H1 (cell line): ENCODE measurements at regions not wholly inside any gene's neighbourhood (a gene's known extent, or its start where the extent isn't known, plus 50 kb on each side); places are given as distances from the start of the nearest gene placed in this dataset.

Experiments
- CEBPB ChIP-seq: IDR thresholded peaks from 2 replicates; pipeline ENCODE4 v1.6.1; 2012; ENCODE audit warnings: low read depth, low read length
- EZH2 ChIP-seq: fragments of 200-600 bp; sonication (generic); IDR thresholded peaks from 2 replicates; pipeline ENCODE4 v1.7.1; 2012; ENCODE audit warnings: low read depth, mild to moderate bottlenecking, moderate library complexity, low read length, inconsistent platforms; ENCODE audit not compliant: severe bottlenecking
- POLR2AphosphoS5 ChIP-seq: IDR thresholded peaks from 2 replicates; pipeline ENCODE4 v1.6.1; 2011; ENCODE audit warnings: low read depth, low read length
- SP1 ChIP-seq: IDR thresholded peaks from 2 replicates; pipeline ENCODE4 v1.6.1; 2011; ENCODE audit warnings: low read depth, low read length
- TF ChIP-seq, protein P1 (sequence below), 3 experiments: IDR thresholded peaks; 1 replicate in 2 of 3; 2 replicates in 1 of 3; pipeline versions ENCODE4 v1.5.1 to v1.6.1; 2011; ENCODE audit warnings: low read length in 3 of 3, mild to moderate bottlenecking in 3 of 3, inconsistent platforms in 2 of 3, low read depth in 1 of 3, moderate library complexity in 1 of 3; ENCODE audit not compliant: insufficient read depth in 1 of 3; ENCODE audit errors: control extremely low read depth in 1 of 3

DNA sequence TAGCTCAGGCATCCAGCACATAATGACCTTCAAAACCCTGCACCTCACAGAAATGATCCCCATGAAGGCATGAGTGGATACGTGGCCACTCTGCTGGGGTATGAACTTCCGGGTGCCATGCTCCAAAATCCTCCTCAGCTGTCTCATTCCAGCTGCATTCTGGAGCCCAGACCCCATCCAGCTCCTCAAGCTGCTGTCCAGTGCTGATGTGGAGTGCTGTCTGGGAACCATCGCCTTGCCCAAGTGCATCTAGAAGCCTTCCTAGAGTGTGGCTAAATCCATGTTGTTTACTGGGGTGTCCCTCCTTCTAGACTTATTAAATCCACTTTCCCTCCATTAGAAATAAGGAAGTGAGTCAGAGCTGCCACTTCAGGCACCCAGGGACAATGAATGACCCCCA lies 130.8 kb upstream of the PTPRT start:
- TF ChIP-seq, protein P1, sequence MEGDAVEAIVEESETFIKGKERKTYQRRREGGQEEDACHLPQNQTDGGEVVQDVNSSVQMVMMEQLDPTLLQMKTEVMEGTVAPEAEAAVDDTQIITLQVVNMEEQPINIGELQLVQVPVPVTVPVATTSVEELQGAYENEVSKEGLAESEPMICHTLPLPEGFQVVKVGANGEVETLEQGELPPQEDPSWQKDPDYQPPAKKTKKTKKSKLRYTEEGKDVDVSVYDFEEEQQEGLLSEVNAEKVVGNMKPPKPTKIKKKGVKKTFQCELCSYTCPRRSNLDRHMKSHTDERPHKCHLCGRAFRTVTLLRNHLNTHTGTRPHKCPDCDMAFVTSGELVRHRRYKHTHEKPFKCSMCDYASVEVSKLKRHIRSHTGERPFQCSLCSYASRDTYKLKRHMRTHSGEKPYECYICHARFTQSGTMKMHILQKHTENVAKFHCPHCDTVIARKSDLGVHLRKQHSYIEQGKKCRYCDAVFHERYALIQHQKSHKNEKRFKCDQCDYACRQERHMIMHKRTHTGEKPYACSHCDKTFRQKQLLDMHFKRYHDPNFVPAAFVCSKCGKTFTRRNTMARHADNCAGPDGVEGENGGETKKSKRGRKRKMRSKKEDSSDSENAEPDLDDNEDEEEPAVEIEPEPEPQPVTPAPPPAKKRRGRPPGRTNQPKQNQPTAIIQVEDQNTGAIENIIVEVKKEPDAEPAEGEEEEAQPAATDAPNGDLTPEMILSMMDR (IDR thresholded peaks at IDR 0.05; ENCODE audit: control extremely low read depth in 1 of 3, insufficient read depth in 1 of 3, low read depth in 1 of 3, low read length in 3 of 3), result no peak
- TF ChIP-seq CEBPB, result no peak
- TF ChIP-seq EZH2, result no peak
- no peak for TF ChIP-seq SP1
- TF ChIP-seq POLR2AphosphoS5, result no peak
